B cell (primary cell): ENCODE measurements at regions not wholly inside any gene's neighbourhood (a gene's known extent, or its start where the extent isn't known, plus 50 kb on each side); places are given as distances from the start of the nearest gene placed in this dataset.

Experiments
- EZH2 ChIP-seq: IDR thresholded peaks from 2 replicates; pipeline ENCODE4 v1.6.1; 2012; ENCODE audit warnings: borderline replicate concordance, low read depth, mild to moderate bottlenecking, moderate library complexity, low read length; ENCODE audit not compliant: insufficient read depth, poor library complexity, severe bottlenecking
- TF ChIP-seq, protein P1 (sequence below): fragments of 200-600 bp; IDR thresholded peaks from one replicate; pipeline ENCODE4 v1.8.0; 2022; ENCODE audit warnings: antibody characterized with exemption, mild to moderate bottlenecking

DNA sequence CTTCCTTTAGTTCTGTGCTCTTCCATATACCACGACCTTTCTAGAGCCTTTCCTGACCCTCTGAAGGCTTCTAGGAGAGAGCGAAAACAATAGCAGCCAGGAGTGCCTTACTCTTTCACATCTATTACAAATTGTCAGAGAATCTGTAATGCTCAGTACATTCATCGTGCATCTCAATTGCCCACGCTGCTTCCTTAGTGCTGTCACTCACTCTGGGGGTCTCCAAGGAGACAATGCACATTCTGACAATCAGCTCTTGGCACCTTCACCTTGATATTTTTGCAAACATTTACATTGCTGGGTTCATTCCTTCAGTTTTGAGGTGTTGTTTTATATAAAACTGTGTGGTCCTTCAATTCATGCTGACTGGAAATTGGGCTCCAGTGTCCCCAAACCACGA, 110.1 kb upstream of the GPR101 start:
- TF ChIP-seq, protein P1, sequence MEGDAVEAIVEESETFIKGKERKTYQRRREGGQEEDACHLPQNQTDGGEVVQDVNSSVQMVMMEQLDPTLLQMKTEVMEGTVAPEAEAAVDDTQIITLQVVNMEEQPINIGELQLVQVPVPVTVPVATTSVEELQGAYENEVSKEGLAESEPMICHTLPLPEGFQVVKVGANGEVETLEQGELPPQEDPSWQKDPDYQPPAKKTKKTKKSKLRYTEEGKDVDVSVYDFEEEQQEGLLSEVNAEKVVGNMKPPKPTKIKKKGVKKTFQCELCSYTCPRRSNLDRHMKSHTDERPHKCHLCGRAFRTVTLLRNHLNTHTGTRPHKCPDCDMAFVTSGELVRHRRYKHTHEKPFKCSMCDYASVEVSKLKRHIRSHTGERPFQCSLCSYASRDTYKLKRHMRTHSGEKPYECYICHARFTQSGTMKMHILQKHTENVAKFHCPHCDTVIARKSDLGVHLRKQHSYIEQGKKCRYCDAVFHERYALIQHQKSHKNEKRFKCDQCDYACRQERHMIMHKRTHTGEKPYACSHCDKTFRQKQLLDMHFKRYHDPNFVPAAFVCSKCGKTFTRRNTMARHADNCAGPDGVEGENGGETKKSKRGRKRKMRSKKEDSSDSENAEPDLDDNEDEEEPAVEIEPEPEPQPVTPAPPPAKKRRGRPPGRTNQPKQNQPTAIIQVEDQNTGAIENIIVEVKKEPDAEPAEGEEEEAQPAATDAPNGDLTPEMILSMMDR = no peak
- TF ChIP-seq EZH2 = no peak
